Retinal pigment epithelial cell (primary cell): ENCODE measurements at regions not wholly inside any gene's neighbourhood (a gene's known extent, or its start where the extent isn't known, plus 50 kb on each side); places are given as distances from the start of the nearest gene placed in this dataset.

Source experiments
- DNase-seq: peaks from one replicate; pipeline ENCODE4 v3.0.0-alpha.2; 2010; ENCODE audit warnings: low read depth
- H3K4me3 ChIP-seq: 2 replicates; pipeline ENCODE4 v1.5.1; 2011; ENCODE audit warnings: mild to moderate bottlenecking, low read length, control low read depth, moderate library complexity
- CTCF ChIP-seq: conservative IDR thresholded peaks from 2 replicates; pipeline ENCODE4 v1.5.1; 2011; ENCODE audit warnings: low read depth, low read length, control low read depth, inconsistent platforms

- DNase-seq: no peak
- no peak overlapping the region for H3K4me3 ChIP-seq
- TF ChIP-seq CTCF: no peak
Observed at GRCh38 chr15:101561584-101561906, 72.0 kb upstream of the PCSK6 start.

GRCh38 chr15:101560722-101561583, 71.4 kb upstream of the PCSK6 start:
- no peak overlapping the region for H3K4me3 ChIP-seq
- DNase-seq: no peak
- no peak for TF ChIP-seq CTCF

- no peak for TF ChIP-seq CTCF
- H3K4me3 ChIP-seq: no peak overlapping the region
- no peak for DNase-seq
Observed at GRCh38 chr15:101559952-101560351, 70.4 kb upstream of the PCSK6 start.

- H3K4me3 ChIP-seq: no peak overlapping the region
- no peak for DNase-seq
- no peak for TF ChIP-seq CTCF
Observed at GRCh38 chr15:101558221-101558941, 68.9 kb upstream of the PCSK6 start.

GRCh38 chr15:101556273-101556672, 66.8 kb upstream of the PCSK6 start:
- no peak for TF ChIP-seq CTCF
- H3K4me3 ChIP-seq: no peak overlapping the region
- DNase-seq: no peak

- H3K4me3 ChIP-seq: no peak overlapping the region
- no peak for DNase-seq
Observed at GRCh38 chr15:101554115-101554915, 64.8 kb upstream of the PCSK6 start.

More at GRCh38 chr15:101554115-101554915, 64.8 kb upstream of the PCSK6 start:
- no peak for TF ChIP-seq CTCF
